ENCODE measurements at regions not wholly inside any gene's neighbourhood (a gene's known extent, or its start where the extent isn't known, plus 50 kb on each side); places are given as distances from the start of the nearest gene placed in this dataset.

DNA sequence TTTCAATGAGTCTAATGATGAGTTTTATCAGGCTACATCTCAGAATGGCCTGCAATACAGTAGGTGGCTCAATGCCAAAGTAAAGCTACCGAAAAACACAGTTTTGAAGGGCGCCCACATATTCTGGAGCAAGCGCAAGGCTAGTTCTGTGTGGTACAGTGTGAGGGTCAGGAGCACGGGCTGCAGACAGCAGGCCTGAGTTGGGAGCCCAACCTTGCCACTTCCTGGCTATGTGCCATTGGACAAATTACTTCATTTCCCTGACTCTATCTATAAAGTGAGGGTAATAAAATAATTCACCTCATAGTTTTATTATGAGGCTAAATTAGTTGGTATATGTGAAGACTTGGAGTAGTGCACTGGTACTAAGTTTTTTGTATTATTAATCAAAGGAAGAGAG lies 150.7 kb downstream of the OPN5 start:
- DNase-seq (ENCODE audit: extremely low read depth in 1 of 4, low spot score in 3 of 4) (no peak), ATAC-seq (no peak), FAIRE-seq (no peak)
- Histone ChIP-seq H3K9me1 (ENCODE audit: control insufficient read depth, insufficient read depth, low read length) (no peaks in the 10 kb centered on the region), H4K20me1 (replicated peaks; ENCODE audit: control insufficient read depth, insufficient read depth, low read length) (no peaks in the 10 kb centered on the region), H3K4me2 (ENCODE audit: insufficient read depth, low read length) (no peak overlapping the region), H3K36me3 (ENCODE audit: control insufficient read depth, insufficient read depth, low read length) (no peaks in the 10 kb centered on the region), H3K9ac (ENCODE audit: insufficient read depth in 1 of 2, low read depth in 2 of 2, low read length in 2 of 2) (no peak overlapping the region), H3K9me3 (replicated peaks; ENCODE audit: control insufficient read depth, insufficient read depth, low read depth, low read length) (no peaks in the 10 kb centered on the region; the same call in 1 of the 2 replicates), H3K4me3 (no peak overlapping the region), H2AFZ (ENCODE audit: low read depth, low read length) (no peak overlapping the region), H3K27me3 (ENCODE audit: control insufficient read depth in 2 of 2, insufficient read depth in 2 of 2, low read length in 2 of 2) (no peaks in the 10 kb centered on the region), H3K79me2 (ENCODE audit: control insufficient read depth, insufficient read depth, low read length) (no peaks in the 10 kb centered on the region), H3K27ac (ENCODE audit: extremely low read depth, low read depth, low read length) (no peak overlapping the region), H3K4me1 (replicated peaks in 1 of 2; ENCODE audit: control insufficient read depth in 2 of 2, insufficient read depth in 2 of 2, low read length in 2 of 2) (no peaks in the 10 kb centered on the region)
- CTCF ChIA-PET (ENCODE audit: low intra/inter-chr PET ratio): no interaction called here
- BruUV-seq (replicated peaks): no TSS peak
- intact Hi-C loops (cut with micrococcal nuclease): no loop called here
- TF ChIP-seq POLR2AphosphoS2 (IDR thresholded peaks at IDR 0.05; ENCODE audit: low read length) (no peak), JUND (IDR thresholded peaks at IDR 0.05; ENCODE audit: borderline replicate concordance, low read depth, low read length) (no peak), JUND (tag; IDR thresholded peaks at IDR 0.05; ENCODE audit: borderline replicate concordance, low read depth, low read length) (no peak), ARID2 (IDR thresholded peaks at IDR 0.05) (no peak), STAT5A (IDR thresholded peaks at IDR 0.05; ENCODE audit: borderline replicate concordance, low read length) (no peak), ATF7 (IDR thresholded peaks at IDR 0.05) (no peak)
- TF ChIP-seq, protein P1, sequence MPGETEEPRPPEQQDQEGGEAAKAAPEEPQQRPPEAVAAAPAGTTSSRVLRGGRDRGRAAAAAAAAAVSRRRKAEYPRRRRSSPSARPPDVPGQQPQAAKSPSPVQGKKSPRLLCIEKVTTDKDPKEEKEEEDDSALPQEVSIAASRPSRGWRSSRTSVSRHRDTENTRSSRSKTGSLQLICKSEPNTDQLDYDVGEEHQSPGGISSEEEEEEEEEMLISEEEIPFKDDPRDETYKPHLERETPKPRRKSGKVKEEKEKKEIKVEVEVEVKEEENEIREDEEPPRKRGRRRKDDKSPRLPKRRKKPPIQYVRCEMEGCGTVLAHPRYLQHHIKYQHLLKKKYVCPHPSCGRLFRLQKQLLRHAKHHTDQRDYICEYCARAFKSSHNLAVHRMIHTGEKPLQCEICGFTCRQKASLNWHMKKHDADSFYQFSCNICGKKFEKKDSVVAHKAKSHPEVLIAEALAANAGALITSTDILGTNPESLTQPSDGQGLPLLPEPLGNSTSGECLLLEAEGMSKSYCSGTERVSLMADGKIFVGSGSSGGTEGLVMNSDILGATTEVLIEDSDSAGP (CRISPR knock-in tag; IDR thresholded peaks at IDR 0.05): no peak
- TF ChIP-seq, protein P2, sequence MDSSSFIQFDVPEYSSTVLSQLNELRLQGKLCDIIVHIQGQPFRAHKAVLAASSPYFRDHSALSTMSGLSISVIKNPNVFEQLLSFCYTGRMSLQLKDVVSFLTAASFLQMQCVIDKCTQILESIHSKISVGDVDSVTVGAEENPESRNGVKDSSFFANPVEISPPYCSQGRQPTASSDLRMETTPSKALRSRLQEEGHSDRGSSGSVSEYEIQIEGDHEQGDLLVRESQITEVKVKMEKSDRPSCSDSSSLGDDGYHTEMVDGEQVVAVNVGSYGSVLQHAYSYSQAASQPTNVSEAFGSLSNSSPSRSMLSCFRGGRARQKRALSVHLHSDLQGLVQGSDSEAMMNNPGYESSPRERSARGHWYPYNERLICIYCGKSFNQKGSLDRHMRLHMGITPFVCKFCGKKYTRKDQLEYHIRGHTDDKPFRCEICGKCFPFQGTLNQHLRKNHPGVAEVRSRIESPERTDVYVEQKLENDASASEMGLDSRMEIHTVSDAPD (CRISPR knock-in tag; IDR thresholded peaks at IDR 0.05): no peak
- TF ChIP-seq, protein P3, sequence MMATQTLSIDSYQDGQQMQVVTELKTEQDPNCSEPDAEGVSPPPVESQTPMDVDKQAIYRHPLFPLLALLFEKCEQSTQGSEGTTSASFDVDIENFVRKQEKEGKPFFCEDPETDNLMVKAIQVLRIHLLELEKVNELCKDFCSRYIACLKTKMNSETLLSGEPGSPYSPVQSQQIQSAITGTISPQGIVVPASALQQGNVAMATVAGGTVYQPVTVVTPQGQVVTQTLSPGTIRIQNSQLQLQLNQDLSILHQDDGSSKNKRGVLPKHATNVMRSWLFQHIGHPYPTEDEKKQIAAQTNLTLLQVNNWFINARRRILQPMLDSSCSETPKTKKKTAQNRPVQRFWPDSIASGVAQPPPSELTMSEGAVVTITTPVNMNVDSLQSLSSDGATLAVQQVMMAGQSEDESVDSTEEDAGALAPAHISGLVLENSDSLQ (IDR thresholded peaks at IDR 0.05): no peak
- in situ Hi-C loops (cut with MboI): no loop called here
- POLR2A ChIA-PET: no interaction called here
- WGBS (ENCODE audit: insufficient coverage, low coverage, missing lambda C conversion rate): 0% methylated on average over 4 of the region's 4 CpGs
